IMR-90 (cell line): ENCODE measurements at regions not wholly inside any gene's neighbourhood (a gene's known extent, or its start where the extent isn't known, plus 50 kb on each side); places are given as distances from the start of the nearest gene placed in this dataset.

ENCODE experiments used
- ATAC-seq: fragments of 200-7000 bp; cut with Tn5 transposase; 2 replicates; pipeline ENCODE4 v1.9.1; 2020; ENCODE audit warnings: low read depth, mild to moderate bottlenecking, moderate library complexity
- BruUV-seq: library from RNA; stranded (reverse); fragments of 400-500 nt; replicated peaks from 2 replicates; lab custom pipeline; 2021; lab: Mats Ljungman, UMichigan
- CTCF ChIA-PET: fragments of 300-600 bp; formaldehyde crosslinking; extraction: SDS; loops from one replicate; lab custom pipeline; 2021; ENCODE audit warnings: antibody characterized with exemption; lab: Yijun Ruan, JAX
- POLR2A ChIA-PET: fragments of 300-600 bp; sonication (Branson Sonifier 250); formaldehyde crosslinking; loops from one replicate; lab custom pipeline; 2022; ENCODE audit warnings: antibody characterized with exemption; ENCODE audit not compliant: unreplicated experiment; lab: Charles Lee
- DNase-seq: peaks from one replicate; pipeline ENCODE4 v3.0.0; 2013
- H2AFZ ChIP-seq: replicated peaks from 2 replicates; pipeline ENCODE3; 2013; ENCODE audit warnings: low read length, mild to moderate bottlenecking; ENCODE audit not compliant: poor library complexity
- H2AK5ac ChIP-seq: 2 replicates; pipeline ENCODE4 v1.6.1; 2013; ENCODE audit warnings: low read depth, low read length, inconsistent platforms
- H2AK9ac ChIP-seq: replicated peaks from 2 replicates; pipeline ENCODE3; 2013; ENCODE audit warnings: mild to moderate bottlenecking, low read depth, low read length, moderate library complexity; ENCODE audit not compliant: poor library complexity
- H2BK120ac ChIP-seq: 2 replicates; pipeline ENCODE4 v1.6.1; 2013; ENCODE audit warnings: low read depth, low read length, inconsistent platforms
- H2BK15ac ChIP-seq: 3 replicates; pipeline ENCODE4 v1.6.1; 2013; ENCODE audit warnings: low read depth, low read length, inconsistent platforms
- H2BK20ac ChIP-seq: 2 replicates; pipeline ENCODE4 v1.6.1; 2013; ENCODE audit warnings: low read depth, mild to moderate bottlenecking, inconsistent platforms, low read length, moderate library complexity
- H2BK5ac ChIP-seq: 2 replicates; pipeline ENCODE4 v1.6.1; 2013; ENCODE audit warnings: mild to moderate bottlenecking, low read depth, low read length, inconsistent platforms; ENCODE audit not compliant: poor library complexity, severe bottlenecking
- H3K14ac ChIP-seq: replicated peaks from 2 replicates; pipeline ENCODE4 v1.6.1; 2013; ENCODE audit warnings: low read depth, low read length, inconsistent platforms
- H3K18ac ChIP-seq: 2 replicates; pipeline ENCODE4 v1.6.1; 2013; ENCODE audit warnings: low read depth, low read length, control low read depth
- H3K23ac ChIP-seq: 2 replicates; pipeline ENCODE4 v1.6.1; 2013; ENCODE audit warnings: low read depth, low read length, inconsistent platforms
- H3K27ac ChIP-seq: 2 replicates; pipeline ENCODE4 v1.5.1; 2013; ENCODE audit warnings: mild to moderate bottlenecking, control low read depth, low read length; ENCODE audit not compliant: insufficient read depth
- H3K27me3 ChIP-seq: 2 replicates; pipeline ENCODE4 v1.6.1; 2013; ENCODE audit warnings: low read length; ENCODE audit not compliant: control insufficient read depth, insufficient read depth
- H3K36me3 ChIP-seq: 2 replicates; pipeline ENCODE4 v1.6.1; 2013; ENCODE audit warnings: low read length, mixed read lengths; ENCODE audit not compliant: control insufficient read depth, insufficient read depth
- H3K4ac ChIP-seq: 2 replicates; pipeline ENCODE4 v1.6.1; 2013; ENCODE audit warnings: low read depth, low read length, inconsistent platforms
- H3K4me1 ChIP-seq: 2 replicates; pipeline ENCODE4 v1.6.1; 2013; ENCODE audit warnings: low read length, mixed read lengths; ENCODE audit not compliant: control insufficient read depth, insufficient read depth
- H3K4me2 ChIP-seq: 2 replicates; pipeline ENCODE4 v1.6.1; 2013; ENCODE audit warnings: low read depth, mild to moderate bottlenecking, control low read depth, low read length, moderate library complexity
- H3K4me3 ChIP-seq: 2 replicates; pipeline ENCODE4 v1.5.1; 2013; ENCODE audit warnings: low read depth, mild to moderate bottlenecking, control low read depth, low read length, moderate library complexity; ENCODE audit not compliant: insufficient read depth
- H3K56ac ChIP-seq: 2 replicates; pipeline ENCODE4 v1.6.1; 2013; ENCODE audit warnings: low read length, inconsistent platforms; ENCODE audit not compliant: insufficient read depth; ENCODE audit errors: extremely low read depth
- H3K79me1 ChIP-seq, 2 experiments: 2 replicates each; pipeline ENCODE4 v1.6.1; 2013; ENCODE audit warnings: low read length in 2 of 2, inconsistent platforms in 1 of 2, low read depth in 1 of 2
- H3K9ac ChIP-seq: 2 replicates; pipeline ENCODE4 v1.6.1; 2013; ENCODE audit warnings: low read depth, low read length, control low read depth
- H3K9me1 ChIP-seq: 2 replicates; pipeline ENCODE4 v1.6.1; 2013; ENCODE audit warnings: low read length, inconsistent platforms; ENCODE audit not compliant: insufficient read depth
- H3K9me3 ChIP-seq: 2 replicates; pipeline ENCODE4 v1.6.1; 2013; ENCODE audit warnings: low read length; ENCODE audit not compliant: control insufficient read depth, insufficient read depth
- H4K20me1 ChIP-seq: 2 replicates; pipeline ENCODE4 v1.6.1; 2013; ENCODE audit warnings: low read length, inconsistent platforms; ENCODE audit not compliant: insufficient read depth
- H4K5ac ChIP-seq: 2 replicates; pipeline ENCODE4 v1.6.1; 2013; ENCODE audit warnings: mild to moderate bottlenecking, low read depth, low read length, control low read depth
- H4K8ac ChIP-seq, 2 experiments: 2 replicates each; pipeline ENCODE4 v1.6.1; 2013; ENCODE audit warnings: low read depth in 2 of 2, low read length in 2 of 2, control low read depth in 1 of 2, inconsistent platforms in 1 of 2
- H4K91ac ChIP-seq: 2 replicates; pipeline ENCODE4 v1.6.1; 2013; ENCODE audit warnings: low read depth, low read length, inconsistent platforms; ENCODE audit not compliant: insufficient read depth
- WGBS, 2 experiments: methylation state at CpG; one replicate each; pipeline versions ENCODE4 v1.1.5 to v1.1.7; 2013; ENCODE audit warnings: missing lambda C conversion rate in 2 of 2; ENCODE audit not compliant: insufficient read length in 1 of 2; ENCODE audit errors: extremely low coverage in 2 of 2; 5-methylcytosine and 5-hydroxymethylcytosine counted together
- dilution Hi-C: fragments of 300-500 bp; cut with HindIII; formaldehyde crosslinking; loops from one replicate; pipeline ENCODE4 v1.14.3; 2018; ENCODE audit warnings: low sequenced_read_pairs; ENCODE audit not compliant: unreplicated experiment
- in situ Hi-C: fragments of 300-500 bp; cut with MboI; formaldehyde crosslinking; loops from 3 replicates; pipeline ENCODE4 v1.14.3; 2019; ENCODE audit warnings: low sequenced_read_pairs, inconsistent platforms, mixed read lengths
- intact Hi-C: fragments of 100-400 bp; cut with micrococcal nuclease; formaldehyde crosslinking; loops from 2 replicates; pipeline ENCODE4 v1.10.0; 2022
- TF ChIP-seq, protein P1 (sequence below): fragments of 150-350 bp; IDR thresholded peaks from 2 replicates; pipeline ENCODE4 v1.6.1; 2017; ENCODE audit warnings: mild to moderate bottlenecking, antibody characterized with exemption, low read length, low read depth

DNA sequence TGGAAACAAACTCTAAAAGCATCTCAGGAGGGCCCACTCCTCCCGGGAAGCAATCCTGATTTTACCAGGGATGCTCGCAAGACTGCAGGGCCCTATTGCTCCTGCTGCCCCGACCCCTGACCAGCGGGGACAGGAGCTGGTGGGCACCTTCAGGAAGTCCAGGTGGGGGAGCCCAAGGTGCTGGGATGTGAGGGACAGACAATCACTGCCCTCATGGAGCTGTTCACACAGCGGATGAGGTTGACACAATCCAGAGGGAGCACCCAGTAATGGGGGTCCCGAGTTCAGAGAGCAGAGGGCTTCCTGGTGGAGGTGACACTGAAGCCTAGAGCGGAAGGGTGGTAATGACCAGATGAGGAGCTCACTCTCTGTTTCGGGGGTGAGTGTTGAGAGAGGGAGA is 126.2 kb downstream of the FOXL1 start:
- no peaks in the 10 kb centered on the region for H4K20me1 ChIP-seq
- no peak overlapping the region for H3K4me3 ChIP-seq
- dilution Hi-C loops (no loop called here), intact Hi-C loops (no loop called here), in situ Hi-C loops (no loop called here)
- no peak overlapping the region for H4K8ac ChIP-seq
- no peak overlapping the region for H3K14ac ChIP-seq
- no peak overlapping the region for H4K91ac ChIP-seq
- BruUV-seq = no TSS peak
- no peak overlapping the region for H2AK5ac ChIP-seq
- no peak overlapping the region for H3K9ac ChIP-seq
- H2BK120ac ChIP-seq = no peak overlapping the region
- ChIA-PET POLR2A (no interaction called here), CTCF (no interaction called here)
- no peaks in the 10 kb centered on the region for H3K36me3 ChIP-seq
- H2BK15ac ChIP-seq = no peak overlapping the region
- H3K27me3 ChIP-seq = peaks cover 3% of the 10 kb centered on the region; the same call in 1 of the 2 replicates
- TF ChIP-seq, protein P1, sequence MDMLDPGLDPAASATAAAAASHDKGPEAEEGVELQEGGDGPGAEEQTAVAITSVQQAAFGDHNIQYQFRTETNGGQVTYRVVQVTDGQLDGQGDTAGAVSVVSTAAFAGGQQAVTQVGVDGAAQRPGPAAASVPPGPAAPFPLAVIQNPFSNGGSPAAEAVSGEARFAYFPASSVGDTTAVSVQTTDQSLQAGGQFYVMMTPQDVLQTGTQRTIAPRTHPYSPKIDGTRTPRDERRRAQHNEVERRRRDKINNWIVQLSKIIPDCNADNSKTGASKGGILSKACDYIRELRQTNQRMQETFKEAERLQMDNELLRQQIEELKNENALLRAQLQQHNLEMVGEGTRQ = no peak
- H2AK9ac ChIP-seq = no peak overlapping the region
- no peak overlapping the region for H3K27ac ChIP-seq
- H3K4me2 ChIP-seq = no peak overlapping the region
- no peak overlapping the region for H4K5ac ChIP-seq
- no peak overlapping the region for H2BK5ac ChIP-seq
- WGBS, 2 experiments = 88% methylated on average over 4 of the region's 8 CpGs; no CpG with 5 or more reads in 1 of the 2 experiments
- H3K4ac ChIP-seq = no peak overlapping the region
- no peaks in the 10 kb centered on the region for H3K79me1 ChIP-seq
- peaks cover 9% of the 10 kb centered on the region for H3K9me3 ChIP-seq
- no peaks in the 10 kb centered on the region for H3K4me1 ChIP-seq
- peaks cover 3% of the 10 kb centered on the region for H3K9me1 ChIP-seq
- H3K18ac ChIP-seq = no peak overlapping the region
- no peak overlapping the region for H3K56ac ChIP-seq
- no peak for DNase-seq
- ATAC-seq = no peak
- H3K23ac ChIP-seq = no peak overlapping the region
- no peak overlapping the region for H2BK20ac ChIP-seq
- H2AFZ ChIP-seq = no peak overlapping the region
